HCT116 (cell line): ENCODE measurements at regions not wholly inside any gene's neighbourhood (a gene's known extent, or its start where the extent isn't known, plus 50 kb on each side); places are given as distances from the start of the nearest gene placed in this dataset.

Source experiments
- EZH2phosphoT487 ChIP-seq: fragments of 200-600 bp; IDR thresholded peaks from 2 replicates; pipeline ENCODE4 v1.6.1; 2018; ENCODE audit warnings: antibody characterized with exemption, borderline replicate concordance
- TF ChIP-seq, protein P1 (sequence below), 3 experiments: fragments of 200-600 bp in 1 of 3; sonication (generic) in 1 of 3; IDR thresholded peaks in 2 of 3; conservative IDR thresholded peaks in 1 of 3; 2 replicates each; pipeline ENCODE4 v1.5.1; 2012 to 2017; ENCODE audit warnings: low read depth in 2 of 3, low read length in 2 of 3, antibody characterized with exemption in 1 of 3, borderline replicate concordance in 1 of 3, control low read depth in 1 of 3, mild to moderate bottlenecking in 1 of 3, mixed read lengths in 1 of 3, mixed run types in 1 of 3, moderate library complexity in 1 of 3; ENCODE audit not compliant: insufficient read depth in 1 of 3

- TF ChIP-seq, protein P1, sequence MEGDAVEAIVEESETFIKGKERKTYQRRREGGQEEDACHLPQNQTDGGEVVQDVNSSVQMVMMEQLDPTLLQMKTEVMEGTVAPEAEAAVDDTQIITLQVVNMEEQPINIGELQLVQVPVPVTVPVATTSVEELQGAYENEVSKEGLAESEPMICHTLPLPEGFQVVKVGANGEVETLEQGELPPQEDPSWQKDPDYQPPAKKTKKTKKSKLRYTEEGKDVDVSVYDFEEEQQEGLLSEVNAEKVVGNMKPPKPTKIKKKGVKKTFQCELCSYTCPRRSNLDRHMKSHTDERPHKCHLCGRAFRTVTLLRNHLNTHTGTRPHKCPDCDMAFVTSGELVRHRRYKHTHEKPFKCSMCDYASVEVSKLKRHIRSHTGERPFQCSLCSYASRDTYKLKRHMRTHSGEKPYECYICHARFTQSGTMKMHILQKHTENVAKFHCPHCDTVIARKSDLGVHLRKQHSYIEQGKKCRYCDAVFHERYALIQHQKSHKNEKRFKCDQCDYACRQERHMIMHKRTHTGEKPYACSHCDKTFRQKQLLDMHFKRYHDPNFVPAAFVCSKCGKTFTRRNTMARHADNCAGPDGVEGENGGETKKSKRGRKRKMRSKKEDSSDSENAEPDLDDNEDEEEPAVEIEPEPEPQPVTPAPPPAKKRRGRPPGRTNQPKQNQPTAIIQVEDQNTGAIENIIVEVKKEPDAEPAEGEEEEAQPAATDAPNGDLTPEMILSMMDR (IDR thresholded peaks at IDR 0.05 in 2 of 3, conservative IDR thresholded peaks at IDR 0.05 in 1 of 3; ENCODE audit: borderline replicate concordance in 1 of 3, insufficient read depth in 1 of 3, low read depth in 2 of 3, low read length in 2 of 3) = no peak
- TF ChIP-seq EZH2phosphoT487 = no peak
These were observed 113.6 kb upstream of the ANO5 start for GRCh38 chr11:22079133-22079872.
